CD4-positive, alpha-beta T cell treated with Interleukin-2 at 100 ng/mL for 4 hours (primary cell): ENCODE measurements at regions not wholly inside any gene's neighbourhood (a gene's known extent, or its start where the extent isn't known, plus 50 kb on each side); places are given as distances from the start of the nearest gene placed in this dataset.

Source experiments
- DNase-seq: peaks from one replicate; pipeline ENCODE4 v3.0.0-alpha.2; 2020; ENCODE audit warnings: low spot score

DNA sequence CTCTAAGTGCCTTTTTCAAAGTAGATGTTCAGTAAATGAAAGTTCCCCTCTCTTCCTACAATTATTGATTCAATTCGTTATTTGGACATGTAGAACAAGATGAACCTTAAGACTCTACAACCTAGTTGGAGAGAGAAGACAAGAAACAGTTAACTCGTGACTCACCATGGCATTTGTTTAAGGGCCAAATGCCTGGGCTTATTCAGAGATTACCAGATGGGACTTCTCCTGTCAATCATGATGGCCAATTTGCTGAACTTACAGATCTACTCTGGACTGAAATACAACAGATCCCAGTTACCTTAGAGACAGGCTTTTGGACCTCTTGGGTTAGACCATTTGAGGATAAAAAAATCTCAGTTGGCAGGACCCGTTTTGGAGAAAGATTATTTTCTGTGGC lies 93.5 kb downstream of the C1orf94 start:
- no peak for DNase-seq

DNA sequence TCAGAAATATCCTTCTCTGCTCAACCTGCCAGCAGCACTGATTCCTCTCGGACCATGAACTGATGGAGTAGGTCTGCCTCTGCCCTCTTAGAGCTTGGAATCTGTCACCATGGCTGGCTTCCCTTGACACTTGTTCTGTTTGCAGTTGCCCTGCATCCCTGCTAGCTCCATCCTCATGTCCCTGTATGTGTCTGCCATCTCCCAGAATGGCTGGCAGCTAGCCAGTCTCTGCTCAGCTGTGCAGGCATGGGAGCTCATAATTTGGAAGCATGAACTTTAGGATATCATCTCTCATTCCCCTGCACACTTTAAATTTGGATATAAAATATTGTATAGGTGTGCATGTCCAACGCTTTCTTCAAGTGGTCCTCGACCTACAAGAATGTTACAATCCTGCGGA lies 95.4 kb downstream of the C1orf94 start:
- DNase-seq, result no peak

DNA sequence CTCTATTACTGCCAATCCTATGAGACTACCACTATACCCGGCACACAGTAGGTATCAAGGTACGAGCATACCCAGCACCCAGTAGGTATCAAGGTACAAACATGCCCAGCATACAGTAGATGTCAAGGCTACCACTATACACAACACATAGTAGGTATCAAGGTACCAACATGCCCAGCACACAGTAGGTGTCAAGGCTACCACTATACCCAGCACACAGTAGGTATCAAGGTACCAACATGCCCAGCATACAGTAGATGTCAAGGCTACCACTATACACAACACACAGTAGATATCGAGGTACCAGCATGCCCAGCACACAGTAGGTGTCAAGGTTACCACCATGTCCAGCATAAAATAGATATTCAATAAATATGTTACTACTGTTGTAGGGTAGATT lies 98.4 kb downstream of the C1orf94 start:
- DNase-seq, result no peak

GRCh38 chr1:34276606-34277005 lies 99.9 kb downstream of the C1orf94 start:
- no peak for DNase-seq

DNA sequence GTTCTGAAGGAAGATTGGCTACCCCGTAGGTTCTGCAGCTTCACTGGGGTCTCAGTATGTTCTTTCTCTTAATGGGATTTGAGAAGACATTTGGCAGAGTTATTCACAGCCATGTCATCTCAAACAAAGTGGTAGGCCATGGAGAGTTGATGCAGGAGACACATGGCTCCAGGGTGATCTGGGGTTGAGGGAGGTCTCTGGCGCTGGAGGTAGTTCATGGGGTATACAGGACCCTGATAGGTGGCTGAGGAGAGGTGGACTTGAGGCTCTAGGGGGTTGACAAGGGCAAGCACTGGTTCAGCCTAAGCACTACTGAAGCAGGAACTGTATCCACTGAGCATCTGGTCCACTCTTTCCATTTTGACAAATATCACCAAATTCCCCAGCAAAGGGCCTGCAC lies 100.4 kb downstream of the C1orf94 start:
- DNase-seq, result no peak

DNA sequence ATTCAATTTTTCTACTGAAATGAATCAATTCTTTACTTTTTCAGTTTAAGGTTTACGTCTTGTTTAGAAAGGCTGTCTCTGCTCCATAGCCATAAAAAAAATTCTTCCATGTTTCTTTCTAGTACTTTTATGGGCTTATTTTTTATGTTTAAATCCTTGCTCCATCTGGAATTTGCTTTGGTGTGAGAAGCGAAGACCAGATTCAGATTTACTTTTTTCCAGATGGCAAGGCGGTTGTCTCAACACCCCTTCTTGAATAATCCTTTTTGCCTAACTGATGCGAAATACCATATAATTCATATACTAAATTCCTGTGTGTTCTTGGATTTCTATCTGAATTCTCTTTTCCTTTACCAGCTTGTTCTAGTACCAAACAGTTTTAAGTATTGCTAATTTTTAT lies 101.5 kb downstream of the C1orf94 start:
- DNase-seq, result no peak

- DNase-seq, result no peak
These were observed 103.3 kb downstream of the C1orf94 start for GRCh38 chr1:34279971-34280370.

- no peak for DNase-seq
These were observed 103.8 kb downstream of the C1orf94 start for GRCh38 chr1:34280509-34280908.

DNA sequence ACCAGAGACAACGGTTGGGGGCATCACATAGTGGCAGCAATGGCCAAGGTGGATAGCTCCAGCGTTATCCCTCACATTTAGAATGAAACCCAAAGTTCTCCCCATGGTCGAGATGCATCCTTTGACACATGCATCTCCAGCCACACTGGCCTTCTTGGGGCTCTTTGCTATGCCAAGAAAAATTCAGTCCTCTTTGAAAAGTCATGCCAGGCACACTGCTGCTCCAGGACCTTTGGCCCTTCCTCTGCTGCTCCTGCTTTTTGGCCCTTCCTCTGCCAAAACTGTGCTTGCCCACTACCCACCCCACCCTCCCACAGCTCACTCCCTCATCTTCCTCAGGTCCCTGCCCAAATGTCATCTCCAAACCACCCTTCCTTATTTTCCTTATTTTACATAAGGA lies 106.4 kb downstream of the C1orf94 start:
- DNase-seq, result no peak

GRCh38 chr1:34286511-34286910 lies 109.8 kb downstream of the C1orf94 start:
- no peak for DNase-seq

- no peak for DNase-seq
These were observed 114.1 kb downstream of the C1orf94 start for GRCh38 chr1:34290831-34291230.

- DNase-seq, result no peak
These were observed 115.8 kb downstream of the C1orf94 start for GRCh38 chr1:34292472-34292871.

- no peak for DNase-seq
These were observed 119.4 kb downstream of the C1orf94 start for GRCh38 chr1:34296059-34296458.

GRCh38 chr1:34302798-34303197 lies 126.1 kb downstream of the C1orf94 start:
- DNase-seq, result no peak

- DNase-seq, result no peak
These were observed 126.5 kb downstream of the C1orf94 start for GRCh38 chr1:34303218-34303617.

GRCh38 chr1:34306568-34306967 lies 129.9 kb downstream of the C1orf94 start:
- DNase-seq, result no peak

GRCh38 chr1:34312359-34312758 lies 135.7 kb downstream of the C1orf94 start:
- no peak for DNase-seq

GRCh38 chr1:34315974-34316373 lies 139.3 kb downstream of the C1orf94 start:
- DNase-seq, result no peak

DNA sequence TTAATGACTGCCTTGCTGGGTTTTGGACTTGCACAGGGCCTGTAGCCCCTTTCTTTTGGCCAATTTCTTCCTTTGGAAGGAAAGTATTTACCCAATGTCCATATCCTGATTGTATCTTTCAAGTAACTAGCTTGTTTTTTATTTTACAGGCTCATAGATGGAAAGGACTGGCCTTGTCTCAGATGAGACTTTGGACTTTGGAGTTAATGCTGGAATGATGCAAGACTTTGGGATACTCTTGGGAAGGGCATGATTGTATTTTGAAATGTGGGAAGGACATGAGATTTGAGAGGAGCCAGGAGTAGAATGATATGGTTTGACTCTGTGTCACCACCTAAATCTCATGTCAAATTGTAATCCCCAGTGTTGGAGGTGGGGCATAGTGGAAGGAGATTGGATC lies 140.1 kb downstream of the C1orf94 start:
- DNase-seq, result no peak

GRCh38 chr1:34319218-34319617 lies 142.5 kb downstream of the C1orf94 start:
- no peak for DNase-seq

DNA sequence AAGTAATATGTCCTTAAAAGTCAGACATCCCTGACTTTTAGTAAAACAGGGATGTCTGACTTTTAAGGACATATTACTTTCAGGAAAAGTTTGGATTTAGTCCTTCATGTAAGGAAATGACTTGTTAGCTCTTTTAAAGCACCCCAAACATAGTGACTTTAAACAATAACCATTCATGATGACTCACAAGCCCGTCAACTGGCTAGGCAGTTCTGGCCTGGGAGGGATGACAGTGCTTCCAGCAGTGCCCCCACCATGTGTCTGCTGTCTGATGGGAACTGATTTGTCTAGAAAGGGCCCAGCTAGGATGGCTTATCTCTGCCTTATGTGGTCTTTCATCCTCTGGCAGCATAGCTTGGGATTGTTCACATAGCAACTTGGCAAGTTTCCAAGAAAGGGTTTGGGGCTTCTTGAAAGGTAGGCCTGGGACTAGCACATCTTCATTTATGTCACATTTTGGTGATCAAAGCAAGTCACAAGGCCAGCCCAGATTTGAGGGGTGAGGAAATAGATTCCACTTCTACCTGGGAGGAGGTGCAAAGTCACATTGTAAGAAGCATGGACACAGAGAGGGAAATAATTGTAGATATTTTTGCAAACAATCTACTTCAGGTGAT lies 143.5 kb downstream of the C1orf94 start:
- no peak for DNase-seq

DNA sequence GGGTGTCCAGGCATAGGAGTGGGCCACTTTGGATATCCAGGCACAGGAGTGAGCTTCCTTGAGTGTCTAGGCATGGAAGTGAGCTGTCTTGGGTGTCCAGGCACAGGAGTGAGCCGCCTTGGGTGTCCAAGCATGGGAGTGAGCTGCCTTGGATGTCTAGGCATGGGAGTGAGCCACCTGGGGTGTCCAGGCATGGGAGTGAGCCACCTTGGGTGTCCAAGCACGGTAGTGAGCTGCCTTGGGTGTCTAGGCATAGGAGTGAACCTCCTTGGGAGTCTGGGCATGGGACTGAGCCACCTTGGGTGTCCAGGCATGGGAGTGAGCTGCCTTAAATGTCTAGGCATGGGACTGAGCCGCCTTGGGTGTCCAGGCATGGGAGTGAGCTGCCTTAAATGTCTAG lies 146.3 kb downstream of the C1orf94 start:
- no peak for DNase-seq

DNA sequence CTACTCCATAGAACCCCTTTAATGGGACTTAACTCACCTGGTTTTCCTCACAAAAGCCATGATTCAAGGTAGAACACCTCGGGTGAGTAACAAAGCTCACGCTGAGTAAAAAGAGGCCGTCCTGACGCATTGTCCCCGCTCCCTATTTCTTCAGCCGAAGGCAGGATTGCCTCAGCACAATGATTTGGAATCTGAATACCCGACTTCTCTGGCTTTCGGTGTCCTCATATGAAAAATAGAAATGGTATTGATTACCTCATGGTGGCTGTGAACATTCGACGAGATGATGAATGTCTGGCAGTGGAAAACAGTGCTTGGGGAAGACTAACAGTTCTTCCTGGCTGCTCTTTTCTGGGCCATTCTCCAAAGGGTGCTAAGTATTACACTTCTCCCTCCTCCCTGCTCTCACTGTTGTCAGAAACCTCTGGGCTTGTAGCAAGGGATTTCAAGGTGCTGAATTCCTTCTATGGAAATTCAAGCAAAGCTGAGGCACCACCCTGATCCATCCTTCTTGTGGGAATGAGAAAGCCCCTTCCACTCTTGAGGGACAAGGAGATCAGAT lies 148.3 kb downstream of the C1orf94 start:
- DNase-seq, result no peak

GRCh38 chr1:34328281-34328799 lies 151.6 kb downstream of the C1orf94 start:
- DNase-seq, result no peak
